ENCODE measurements at regions not wholly inside any gene's neighbourhood (a gene's known extent, or its start where the extent isn't known, plus 50 kb on each side); places are given as distances from the start of the nearest gene placed in this dataset.
"Not testable (repeated sequence)": the region's sequence is repeated elsewhere in the genome, so short reads cannot be mapped to it uniquely, and the experiment has no call there.

DNA sequence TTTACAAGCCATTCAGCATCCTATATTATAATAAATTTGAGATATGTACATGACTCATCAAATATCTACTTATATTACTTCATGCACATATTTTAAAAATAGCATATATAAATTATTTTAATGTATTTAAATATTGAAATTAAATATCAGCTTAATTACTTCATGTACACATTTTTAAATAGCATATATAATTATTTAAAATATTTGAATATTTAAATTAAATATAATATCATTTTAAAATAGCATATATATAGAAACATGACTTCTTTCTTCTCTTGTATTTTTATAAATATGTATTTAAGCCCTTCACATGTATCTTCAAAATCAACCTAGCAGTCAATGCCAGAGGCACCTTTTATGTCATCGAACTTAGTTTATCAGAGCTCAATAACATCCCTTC, 298.8 kb upstream of the DSEL start:
- no peak for DNase-seq

DNA sequence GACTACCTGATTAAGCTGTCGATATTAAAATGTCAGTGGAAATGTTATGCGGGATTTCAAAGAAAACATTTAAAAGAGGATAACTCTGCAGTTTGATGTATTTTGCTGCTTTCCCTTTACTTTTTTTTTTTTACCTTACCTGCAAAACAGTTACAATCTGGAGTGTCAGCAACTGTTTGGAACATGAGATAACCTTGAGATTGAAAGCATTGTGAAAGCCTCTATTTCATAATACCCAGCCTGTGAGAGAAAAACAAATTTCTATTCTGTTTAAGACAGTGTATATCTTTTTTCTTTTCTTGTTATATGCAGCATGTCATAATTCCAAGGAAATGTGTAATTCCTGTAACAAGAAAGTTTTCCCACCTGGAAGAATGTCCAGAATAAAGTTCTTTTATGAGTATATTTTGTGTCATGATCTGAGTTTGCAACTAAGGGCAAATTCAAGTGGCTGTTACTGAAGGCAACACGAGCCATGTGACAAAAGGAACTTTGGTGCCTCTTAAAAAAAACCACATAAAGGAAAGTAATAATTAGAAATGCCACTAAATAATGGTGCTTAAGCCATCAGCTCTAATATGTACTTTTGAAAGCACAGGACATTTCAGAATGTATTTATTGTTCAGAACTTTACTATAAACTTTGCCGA, 297.0 kb upstream of the DSEL start:
- no peak for DNase-seq

DNA sequence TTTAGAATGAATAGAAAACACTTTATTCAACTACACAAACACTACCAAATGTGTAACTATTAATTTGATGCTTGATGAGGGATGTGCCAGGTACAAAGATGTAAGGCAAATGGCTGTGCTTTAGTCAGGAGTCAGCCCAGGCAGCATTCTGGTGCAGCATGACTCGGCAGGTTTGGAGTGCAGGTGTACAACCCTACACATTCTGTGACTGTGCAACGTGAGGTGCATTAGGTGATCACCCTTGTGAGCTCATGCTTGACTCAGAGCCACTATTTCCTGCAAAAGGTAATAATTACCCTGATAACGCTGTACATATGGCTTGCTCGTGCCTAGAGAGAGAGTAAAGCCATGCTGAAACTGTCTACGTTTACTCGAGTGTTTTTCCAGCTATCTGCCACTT, 288.7 kb upstream of the DSEL start:
- DNase-seq = no peak

DNA sequence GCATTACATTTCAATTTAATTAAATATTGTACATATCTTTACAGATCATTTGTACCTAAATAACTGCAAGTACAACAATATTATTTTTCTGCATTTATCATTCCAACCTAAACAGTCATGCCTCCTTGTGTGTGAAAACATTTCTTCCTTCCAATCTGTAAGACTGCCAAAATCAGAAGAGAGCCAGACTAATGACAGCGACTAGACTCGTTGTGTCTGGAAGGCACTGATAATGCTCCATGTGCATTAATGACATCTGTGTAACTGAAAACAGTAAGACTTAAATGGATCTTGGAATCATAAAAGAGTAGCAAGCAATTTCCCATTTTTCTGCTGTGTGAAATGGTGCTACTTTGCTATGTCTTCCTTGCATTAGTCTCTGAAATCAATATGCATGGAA, 278.0 kb upstream of the DSEL start:
- no peak for DNase-seq

DNA sequence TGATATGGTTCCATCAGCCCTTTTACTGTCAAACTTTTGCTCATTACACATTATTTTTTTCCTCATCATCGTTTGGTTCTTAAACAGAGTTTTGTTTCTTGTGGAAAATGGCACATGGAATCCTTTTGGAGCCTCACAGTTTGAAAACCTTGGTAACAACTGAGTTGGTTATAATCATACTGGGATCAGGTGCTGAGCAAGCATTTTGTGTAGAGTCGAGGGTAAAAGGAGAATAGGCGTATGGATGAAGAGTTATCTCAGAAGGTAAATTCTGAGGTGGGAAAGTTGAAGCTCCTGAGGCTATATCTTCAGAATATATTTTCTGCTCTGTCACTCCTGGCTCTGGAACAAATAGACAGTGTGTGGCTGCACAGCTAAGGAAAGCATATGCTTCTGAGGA, 274.0 kb upstream of the DSEL start:
- no peak for DNase-seq

DNA sequence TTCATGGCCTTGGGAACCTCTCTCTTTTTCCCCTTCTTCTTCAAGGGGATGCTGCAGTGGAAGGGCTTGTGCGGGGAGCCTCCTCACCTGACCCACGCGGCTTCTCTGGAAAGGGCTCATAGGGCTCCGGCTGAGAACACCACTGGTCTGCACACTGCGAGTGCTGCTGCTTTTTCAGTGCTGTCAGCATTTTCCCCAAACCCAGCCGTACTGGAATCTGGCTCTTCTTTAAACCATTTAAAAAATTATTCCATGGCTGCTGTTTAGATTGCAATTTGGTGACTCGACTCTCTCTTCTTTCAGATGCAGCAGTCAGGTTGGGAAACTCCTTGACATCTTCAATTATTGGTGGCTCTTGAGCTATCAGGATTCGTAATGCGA, 272.6 kb upstream of the DSEL start:
- DNase-seq = no peak

DNA sequence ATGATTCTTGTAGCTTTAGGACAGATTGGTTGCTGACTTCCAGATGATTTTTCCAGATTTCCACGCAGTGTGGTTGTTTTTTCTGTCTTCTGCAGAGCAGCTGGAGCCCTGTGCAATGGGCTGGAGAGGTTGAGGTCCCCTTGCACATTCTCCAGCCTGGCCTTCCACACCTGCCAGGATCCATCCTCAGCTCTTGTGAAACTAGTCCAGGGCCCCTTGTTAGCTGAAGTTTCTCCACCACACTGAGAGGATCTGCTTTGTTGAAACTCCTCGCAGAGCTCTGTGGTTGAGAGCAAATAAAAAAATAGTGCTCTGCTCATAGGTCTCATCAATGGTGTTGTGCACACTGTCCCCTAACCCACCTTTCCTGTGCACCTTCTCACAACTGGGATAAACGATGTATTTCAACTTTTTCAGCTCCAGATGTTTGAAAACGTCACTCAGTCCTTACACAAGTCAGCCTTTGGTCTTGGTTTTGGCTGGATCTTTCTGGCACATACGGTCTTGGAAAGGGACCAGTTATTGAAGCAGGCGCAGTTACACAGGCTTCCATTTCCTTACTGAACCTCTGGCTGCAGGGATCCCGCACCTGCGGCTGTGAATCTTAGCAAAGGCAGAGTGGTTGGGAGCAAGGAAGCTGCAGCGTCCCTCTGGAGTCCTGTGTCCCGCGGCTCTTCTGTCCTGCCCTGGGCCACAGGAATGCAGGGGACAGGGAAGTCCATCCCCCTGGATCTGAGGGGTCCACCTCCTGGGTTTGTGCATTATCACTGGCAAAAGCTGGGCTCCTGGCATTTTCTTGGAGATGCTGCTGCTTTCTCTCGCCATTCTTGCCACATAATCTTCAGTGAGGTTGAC, 272.0 kb upstream of the DSEL start:
- no peak for DNase-seq

DNA sequence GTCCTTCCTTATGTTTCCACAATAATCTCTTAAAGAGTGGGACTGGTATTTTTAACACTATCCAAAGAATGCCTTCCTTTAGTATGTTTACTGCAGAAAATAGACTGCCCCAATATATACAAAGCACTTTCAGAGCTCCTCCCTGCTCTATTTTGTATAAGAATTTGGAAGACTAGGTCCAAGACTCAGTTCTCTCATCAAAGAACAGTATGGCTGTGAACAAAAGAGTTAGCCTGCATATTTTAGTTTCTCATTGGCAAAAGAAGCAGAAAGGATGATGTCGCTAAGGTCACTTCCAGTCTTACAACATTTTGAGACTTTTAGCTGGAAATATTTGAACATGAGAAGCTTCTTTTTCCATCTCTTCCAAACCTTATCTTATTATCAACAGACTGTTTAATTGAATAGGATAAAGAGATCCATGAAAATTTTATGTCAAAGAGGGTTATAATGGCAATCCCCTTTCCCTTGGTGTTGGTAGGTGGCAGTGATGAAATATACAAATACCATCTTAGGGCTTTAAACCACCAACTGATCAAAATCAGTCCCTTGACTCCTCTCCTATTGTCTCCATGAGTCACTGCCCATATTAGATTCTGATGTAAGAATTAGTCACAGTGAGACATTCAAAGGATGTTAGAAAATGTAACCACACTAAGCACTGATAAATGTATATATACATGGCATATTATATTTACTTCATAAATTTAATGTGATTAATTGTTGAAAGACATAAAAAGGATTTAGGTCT, 266.9 kb upstream of the DSEL start:
- DNase-seq = no peak

DNA sequence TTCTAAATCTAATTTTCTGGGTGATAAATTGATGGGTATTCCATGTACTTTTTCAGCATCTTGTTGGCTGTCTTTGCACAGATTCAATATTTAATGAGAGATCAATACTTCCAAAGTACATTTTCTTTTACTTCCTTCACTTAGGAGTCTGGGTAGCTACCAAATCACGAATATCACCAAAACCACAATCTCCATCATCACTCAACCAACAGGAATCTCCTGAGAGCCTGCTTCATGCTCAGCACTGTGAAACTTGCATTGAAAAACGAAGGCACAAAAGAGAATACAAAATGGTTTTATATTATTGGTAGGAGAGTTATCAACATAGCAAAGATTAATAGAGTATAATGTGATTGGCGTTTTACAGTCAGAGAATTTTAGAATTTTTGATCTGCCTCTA, 261.5 kb upstream of the DSEL start:
- DNase-seq = no peak

DNA sequence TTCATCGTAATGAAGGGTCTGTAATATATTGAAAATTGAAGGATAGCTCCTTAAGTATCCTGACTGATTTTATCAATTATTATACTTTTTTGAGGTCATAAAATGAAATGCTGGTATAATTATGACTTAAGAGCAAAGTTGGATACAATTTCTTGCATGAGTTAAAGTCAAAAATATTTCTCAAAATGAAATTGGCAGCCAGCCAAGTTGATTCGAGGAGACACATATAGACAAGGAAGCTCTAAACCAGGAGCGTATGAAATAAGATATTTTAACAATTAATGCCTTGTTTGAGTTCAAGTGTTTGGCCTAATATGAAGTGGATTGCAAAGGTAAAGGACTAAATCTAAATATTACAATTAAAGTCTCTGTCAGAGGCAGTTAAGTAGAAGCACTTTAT, 260.4 kb upstream of the DSEL start:
- DNase-seq = no peak

DNA sequence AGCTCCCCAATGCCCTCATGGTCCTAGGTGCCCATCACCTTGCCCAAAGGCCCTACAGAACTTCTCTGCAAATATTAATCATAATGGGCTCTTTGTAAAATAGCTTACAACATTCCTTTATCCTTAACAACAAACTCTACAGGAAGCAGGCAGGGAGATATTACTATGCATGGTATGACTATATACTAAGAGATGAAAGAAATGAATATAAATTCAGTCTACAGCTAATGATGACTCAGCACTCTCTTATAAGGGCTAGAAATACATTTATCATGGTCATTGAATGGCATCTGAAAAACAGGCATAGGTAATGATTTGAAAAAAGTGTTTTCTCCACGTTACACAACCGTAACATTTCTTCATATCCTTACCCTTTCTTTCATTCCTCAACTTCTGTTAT, 254.8 kb upstream of the DSEL start:
- DNase-seq = no peak

DNA sequence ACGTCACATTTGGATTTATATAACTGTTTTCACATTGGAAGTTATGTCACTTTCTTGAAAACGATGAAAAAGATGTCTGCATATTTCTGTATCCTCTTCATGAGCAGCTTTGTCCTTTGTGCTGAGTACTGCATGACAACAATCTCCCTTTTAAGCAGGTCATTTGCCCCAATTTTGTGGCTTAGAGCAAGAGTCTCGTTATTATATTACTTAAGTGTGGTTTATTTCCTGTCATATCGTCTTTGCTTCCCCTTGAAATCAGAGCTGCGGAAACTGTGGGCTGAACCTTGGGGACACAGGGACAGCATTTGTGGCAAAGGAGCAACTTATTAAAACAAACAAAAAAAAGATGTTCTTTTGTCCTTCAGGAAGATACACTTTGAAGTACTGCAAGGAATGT, 254.0 kb upstream of the DSEL start:
- no peak for DNase-seq

DNA sequence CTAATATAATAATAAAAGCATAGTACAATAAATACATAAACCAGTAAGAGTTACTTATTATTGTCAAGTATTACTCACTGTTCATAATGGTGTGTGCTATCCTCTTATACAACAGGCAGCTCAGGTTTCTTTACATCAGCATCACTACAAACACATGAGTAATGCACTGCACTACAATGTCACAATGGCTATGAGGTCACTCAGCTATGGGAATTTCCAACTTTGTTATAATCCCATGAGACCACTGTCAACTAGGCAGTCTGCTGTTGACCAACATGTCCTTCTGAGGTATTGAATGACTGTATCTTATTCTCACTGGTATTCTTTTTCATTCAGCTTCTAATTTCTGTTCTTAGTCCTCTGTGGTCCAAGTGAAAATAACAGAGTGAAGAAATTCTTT, 250.4 kb upstream of the DSEL start:
- DNase-seq = no peak

DNA sequence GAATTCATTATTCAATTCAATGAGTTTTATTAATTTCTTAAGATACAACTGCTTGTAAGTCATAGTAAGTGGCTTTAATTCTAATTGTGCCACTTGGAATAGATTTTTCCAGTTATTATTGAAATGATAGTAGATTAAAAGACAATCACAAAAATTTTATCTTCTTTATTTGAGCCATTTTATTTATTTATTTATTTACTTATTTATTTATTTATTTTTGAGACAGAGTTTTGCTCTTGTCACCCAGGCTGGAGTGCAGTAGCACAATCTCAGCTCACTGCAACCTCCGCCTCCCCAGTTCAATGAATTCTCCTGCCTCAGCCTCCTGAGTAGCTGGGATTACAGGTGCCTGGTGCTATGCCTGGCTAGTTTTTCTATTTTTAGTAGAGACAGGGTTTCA, 235.7 kb upstream of the DSEL start:
- not testable (repeated sequence) for DNase-seq

DNA sequence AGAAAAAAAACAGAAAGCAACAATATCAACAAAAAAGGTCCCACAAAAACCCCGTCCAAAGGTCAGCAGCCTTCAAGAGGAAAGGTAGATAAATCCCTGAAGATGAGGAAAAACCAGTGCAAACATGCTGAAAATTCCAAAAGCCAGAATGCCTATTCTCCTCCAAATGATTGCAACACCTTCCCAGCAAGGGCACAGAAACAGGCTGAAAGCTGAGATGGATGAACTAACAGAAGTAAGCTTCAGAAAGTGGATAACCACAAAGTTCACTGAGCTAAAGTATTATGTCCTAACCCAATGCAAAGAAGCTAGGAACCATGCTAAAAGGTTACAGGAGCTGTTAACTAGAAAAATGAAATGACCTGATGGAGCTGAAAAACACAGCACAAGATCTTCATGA, 226.4 kb upstream of the DSEL start:
- no peak for DNase-seq

DNA sequence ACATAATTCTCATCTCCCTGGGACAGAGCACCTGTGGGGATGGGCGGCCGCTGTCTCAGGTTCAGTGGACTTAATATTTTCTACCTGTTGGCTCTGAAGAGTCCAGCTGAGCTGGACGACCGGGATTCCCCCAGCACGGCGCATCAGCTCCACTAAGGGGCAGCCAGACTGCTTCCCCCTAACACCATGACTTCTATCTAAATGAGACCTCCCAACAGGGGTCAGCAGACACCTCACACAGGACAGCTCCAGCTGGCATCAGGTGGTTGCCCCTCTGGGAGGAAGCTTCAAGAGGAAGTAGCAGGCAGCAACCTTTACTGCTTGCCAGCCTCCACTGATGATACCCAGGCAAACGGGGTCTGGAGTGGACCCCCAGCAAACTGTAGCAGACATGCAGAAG, 226.0 kb upstream of the DSEL start:
- no peak for DNase-seq

DNA sequence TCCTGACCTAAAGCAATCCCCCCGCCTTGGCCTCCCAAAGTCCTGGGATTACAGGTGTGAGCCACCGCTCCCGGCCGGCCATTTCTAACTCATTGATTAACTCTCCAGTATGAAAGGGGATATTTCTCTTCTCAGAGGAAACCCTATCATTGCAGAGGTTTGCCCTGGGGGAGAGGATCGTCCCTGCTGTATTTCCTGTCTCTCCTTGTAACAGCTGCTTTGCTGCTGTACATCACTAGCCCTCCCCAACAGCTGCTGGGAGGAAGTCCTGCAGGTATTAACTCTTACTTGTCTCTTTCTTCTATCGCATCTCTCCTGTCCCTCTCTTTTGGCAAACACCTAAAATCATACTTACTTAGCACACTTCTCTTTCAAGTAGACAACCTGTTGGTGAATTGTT, 219.0 kb upstream of the DSEL start:
- DNase-seq = peak; percentile 43

DNA sequence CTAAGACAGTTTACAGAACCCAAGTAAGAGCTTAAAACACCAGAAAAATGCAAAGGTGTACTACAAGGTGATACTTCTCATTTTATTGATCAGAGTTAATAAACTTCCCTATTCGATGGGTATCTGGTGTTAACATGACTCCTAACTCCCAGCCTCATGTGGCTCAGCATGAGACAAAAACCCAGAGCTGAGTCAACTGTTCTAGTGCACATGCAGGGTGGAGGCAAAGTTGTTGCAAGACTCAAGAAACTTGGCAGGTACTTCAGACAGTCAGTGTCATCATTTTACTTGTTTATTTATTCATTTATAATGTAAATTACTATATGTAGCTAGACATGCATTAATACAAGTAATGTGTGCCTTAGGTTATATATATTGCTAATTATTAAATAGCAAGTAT, 216.6 kb upstream of the DSEL start:
- no peak for DNase-seq

DNA sequence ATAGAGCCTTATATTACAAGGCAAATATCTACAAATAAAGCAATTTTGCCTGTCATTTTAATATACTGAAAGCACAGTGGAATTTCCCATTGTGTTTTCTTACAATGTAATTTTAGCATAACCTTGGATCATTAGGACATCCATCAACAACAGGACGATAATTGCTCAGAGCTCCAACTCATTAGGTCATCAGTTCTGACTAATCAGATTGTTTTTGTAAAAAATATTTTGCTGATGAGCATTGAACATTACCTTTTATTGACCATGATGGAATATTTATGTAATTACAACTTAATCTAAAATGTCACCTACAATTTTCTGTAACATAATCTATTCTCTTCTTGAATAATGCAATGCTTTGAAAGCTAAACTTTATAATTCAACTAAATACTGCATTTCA, 215.3 kb upstream of the DSEL start:
- no peak for DNase-seq

DNA sequence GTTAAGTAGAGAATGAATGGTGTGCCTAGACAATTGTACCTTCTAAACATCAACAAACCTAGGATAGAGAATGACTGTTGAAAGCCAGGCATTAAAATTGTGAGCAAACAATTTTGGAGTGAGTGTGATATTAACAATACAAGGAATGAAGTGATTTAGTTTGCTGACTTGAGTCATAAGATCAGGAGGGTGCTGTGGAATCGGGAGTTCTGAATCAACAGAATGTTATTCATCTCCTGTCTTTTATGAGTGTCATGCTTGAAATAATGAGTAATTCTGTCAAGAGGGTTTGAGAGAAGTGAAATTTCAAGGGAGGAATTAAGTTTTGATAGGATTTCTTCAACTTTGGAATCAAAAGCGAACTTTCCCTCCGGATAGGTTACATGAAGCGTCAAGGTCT, 214.4 kb upstream of the DSEL start:
- no peak for DNase-seq

DNA sequence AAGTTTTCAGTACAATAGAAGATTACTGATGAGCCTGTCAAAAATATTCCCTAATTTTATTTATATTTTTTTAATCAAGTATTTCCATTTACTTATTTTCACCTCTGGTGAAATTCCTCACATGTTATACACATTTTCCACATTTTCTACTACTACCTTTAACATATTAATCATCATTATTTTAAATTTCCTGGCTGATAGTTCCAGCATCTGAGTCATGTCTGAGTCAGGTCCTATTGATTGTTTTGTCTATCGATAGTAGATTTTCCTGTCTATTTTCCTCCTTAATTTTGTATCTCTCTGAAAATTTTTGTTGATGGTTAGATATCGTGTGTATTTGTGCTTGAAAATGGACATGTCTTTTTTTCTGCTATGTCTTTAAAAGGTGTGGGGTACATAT, 211.8 kb upstream of the DSEL start:
- no peak for DNase-seq

DNA sequence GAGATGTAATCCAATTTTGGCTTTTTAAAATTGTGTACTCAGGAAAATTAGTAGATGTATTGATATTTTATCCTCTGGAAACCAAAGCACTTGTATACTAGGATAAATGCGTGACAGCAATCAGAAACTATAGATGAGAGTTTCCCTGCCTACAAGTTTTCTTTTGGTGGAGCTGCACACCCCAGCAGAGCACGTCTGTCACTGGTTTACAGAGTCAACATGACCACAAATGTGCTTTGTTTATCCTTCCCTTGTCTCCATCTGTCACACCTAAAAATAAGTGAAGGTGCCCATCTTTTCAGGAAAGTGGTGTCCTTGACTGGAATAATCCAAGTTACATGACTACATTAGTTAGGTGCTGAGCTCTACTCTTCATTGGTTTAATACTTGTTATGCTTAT, 210.4 kb upstream of the DSEL start:
- no peak for DNase-seq

DNA sequence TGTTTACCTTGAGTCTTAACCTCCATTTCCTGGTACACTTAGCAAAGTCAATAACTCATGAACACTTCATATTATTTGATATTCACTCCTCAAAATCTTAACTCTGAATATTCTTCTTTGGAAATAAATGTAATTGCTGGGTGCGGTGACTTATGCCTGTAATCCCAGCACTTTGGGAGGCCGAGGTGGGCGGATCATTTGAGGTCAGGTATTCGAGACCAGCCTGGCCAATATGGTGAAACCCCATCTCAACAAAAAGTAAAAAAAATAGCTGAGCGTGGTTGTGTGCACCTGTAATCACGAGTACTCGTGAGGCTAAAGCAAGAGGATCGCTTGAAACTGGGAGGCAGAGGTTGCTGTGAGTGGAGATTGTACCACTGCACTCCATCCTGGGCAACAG, 201.3 kb upstream of the DSEL start:
- no peak for DNase-seq

DNA sequence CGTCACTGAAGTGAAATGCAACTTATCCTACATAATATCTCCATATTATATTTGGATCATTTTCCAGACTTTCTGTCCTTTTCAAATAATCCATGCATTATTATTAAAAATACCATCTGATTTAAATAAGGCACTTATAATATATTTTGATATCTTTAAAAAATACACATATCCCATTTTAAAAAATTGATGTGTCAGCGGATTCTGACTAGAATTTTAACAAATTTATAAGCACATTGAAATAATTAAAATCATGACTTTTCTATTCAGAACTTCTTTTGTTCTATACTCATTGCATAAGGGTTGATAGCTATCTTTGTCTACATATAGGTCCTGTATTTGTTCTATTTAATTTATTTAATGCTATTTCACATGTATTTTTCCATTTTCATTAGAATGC, 199.0 kb upstream of the DSEL start:
- no peak for DNase-seq
